ENCODE measurements at regions not wholly inside any gene's neighbourhood (a gene's known extent, or its start where the extent isn't known, plus 50 kb on each side); places are given as distances from the start of the nearest gene placed in this dataset.

DNA sequence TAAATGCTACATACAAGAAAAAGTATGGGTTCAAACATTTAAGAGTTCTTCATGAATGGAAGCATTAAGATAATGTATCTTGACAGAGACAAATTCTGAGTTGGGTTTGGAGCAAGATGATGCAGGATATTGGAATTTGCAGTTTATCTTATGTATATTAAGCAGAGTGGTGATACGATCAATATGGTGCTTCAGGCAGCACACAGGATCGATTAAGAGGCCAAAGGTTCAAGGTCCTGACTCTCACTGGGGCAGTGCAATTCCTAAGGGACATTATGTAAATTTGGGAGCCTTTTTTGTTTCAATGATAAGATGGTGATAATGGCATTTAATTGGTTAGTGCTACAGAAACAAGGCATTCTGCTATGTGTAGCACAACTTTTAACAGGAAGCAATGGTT is 381.9 kb downstream of the KCNJ3 start:
- no peak for TF ChIP-seq CREB1 (IDR thresholded peaks at IDR 0.05)
- TF ChIP-seq, protein P1, sequence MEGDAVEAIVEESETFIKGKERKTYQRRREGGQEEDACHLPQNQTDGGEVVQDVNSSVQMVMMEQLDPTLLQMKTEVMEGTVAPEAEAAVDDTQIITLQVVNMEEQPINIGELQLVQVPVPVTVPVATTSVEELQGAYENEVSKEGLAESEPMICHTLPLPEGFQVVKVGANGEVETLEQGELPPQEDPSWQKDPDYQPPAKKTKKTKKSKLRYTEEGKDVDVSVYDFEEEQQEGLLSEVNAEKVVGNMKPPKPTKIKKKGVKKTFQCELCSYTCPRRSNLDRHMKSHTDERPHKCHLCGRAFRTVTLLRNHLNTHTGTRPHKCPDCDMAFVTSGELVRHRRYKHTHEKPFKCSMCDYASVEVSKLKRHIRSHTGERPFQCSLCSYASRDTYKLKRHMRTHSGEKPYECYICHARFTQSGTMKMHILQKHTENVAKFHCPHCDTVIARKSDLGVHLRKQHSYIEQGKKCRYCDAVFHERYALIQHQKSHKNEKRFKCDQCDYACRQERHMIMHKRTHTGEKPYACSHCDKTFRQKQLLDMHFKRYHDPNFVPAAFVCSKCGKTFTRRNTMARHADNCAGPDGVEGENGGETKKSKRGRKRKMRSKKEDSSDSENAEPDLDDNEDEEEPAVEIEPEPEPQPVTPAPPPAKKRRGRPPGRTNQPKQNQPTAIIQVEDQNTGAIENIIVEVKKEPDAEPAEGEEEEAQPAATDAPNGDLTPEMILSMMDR (IDR thresholded peaks at IDR 0.05; ENCODE audit: control extremely low read depth in 1 of 3, insufficient read depth in 1 of 3, low read depth in 1 of 3, low read length in 3 of 3): no peak
- TF ChIP-seq, protein P2, sequence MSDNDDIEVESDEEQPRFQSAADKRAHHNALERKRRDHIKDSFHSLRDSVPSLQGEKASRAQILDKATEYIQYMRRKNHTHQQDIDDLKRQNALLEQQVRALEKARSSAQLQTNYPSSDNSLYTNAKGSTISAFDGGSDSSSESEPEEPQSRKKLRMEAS (IDR thresholded peaks at IDR 0.05): no peak

Data from H1 (cell line).